Stimulated activated effector memory CD8-positive, alpha-beta T cell treated with anti-CD3 and anti-CD28 coated beads, Interleukin-12 subunit alpha, Interleukin-12 subunit beta, amount 100 ng/mL, for 72 hours (primary cell): ENCODE measurements at regions not wholly inside any gene's neighbourhood (a gene's known extent, or its start where the extent isn't known, plus 50 kb on each side); places are given as distances from the start of the nearest gene placed in this dataset.

Experiments used
- ATAC-seq: fragments of 150-1000 bp; cut with Tn5 transposase; 2 replicates; pipeline ENCODE4 v1.10.0; 2021
- DNase-seq, 2 donors: peaks; one replicate each; pipeline ENCODE4 v3.0.0; 2021 to 2022; ENCODE audit warnings: low spot score in 2 of 2
- H3K27ac Mint-ChIP-seq: one replicate; pipeline ENCODE4 v1.8.0; 2022; ENCODE audit warnings: mild to moderate bottlenecking, mixed read lengths
- H3K36me3 Mint-ChIP-seq: one replicate; pipeline ENCODE4 v1.8.0; 2022; ENCODE audit warnings: mild to moderate bottlenecking, mixed read lengths
- H3K4me1 Mint-ChIP-seq: one replicate; pipeline ENCODE4 v1.8.0; 2022; ENCODE audit warnings: mixed read lengths
- H3K4me3 Mint-ChIP-seq: one replicate; pipeline ENCODE4 v1.8.0; 2022; ENCODE audit warnings: mild to moderate bottlenecking, mixed read lengths
- H3K9me3 Mint-ChIP-seq: one replicate; pipeline ENCODE4 v1.8.0; 2022; ENCODE audit warnings: mixed read lengths

- peak; percentile 21 for ATAC-seq
- H3K9me3 Mint-ChIP-seq, result no peaks in the 10 kb centered on the region
- no peaks in the 10 kb centered on the region for H3K36me3 Mint-ChIP-seq
- no peak for DNase-seq
- H3K4me1 Mint-ChIP-seq, result no peaks in the 10 kb centered on the region
- no peak overlapping the region for H3K27ac Mint-ChIP-seq
- no peak overlapping the region for H3K4me3 Mint-ChIP-seq
Measured at GRCh38 chr11:134008634-134009071, 51.9 kb upstream of the IGSF9B start.

GRCh38 chr11:134013518-134013917 is 55.4 kb upstream of the JAM3 start:
- Mint-ChIP-seq H3K27ac (no peak overlapping the region), H3K4me3 (no peak overlapping the region), H3K36me3 (no peaks in the 10 kb centered on the region), H3K9me3 (no peaks in the 10 kb centered on the region), H3K4me1 (no peaks in the 10 kb centered on the region)
- DNase-seq, result no peak
- ATAC-seq, result no peak

- Mint-ChIP-seq H3K36me3 (no peaks in the 10 kb centered on the region), H3K9me3 (no peaks in the 10 kb centered on the region), H3K4me1 (no peaks in the 10 kb centered on the region), H3K27ac (no peak overlapping the region), H3K4me3 (no peak overlapping the region)
- ATAC-seq (no peak), DNase-seq (no peak)
Measured at GRCh38 chr11:134014511-134014910, 54.4 kb upstream of the JAM3 start.

- Mint-ChIP-seq H3K36me3 (no peaks in the 10 kb centered on the region), H3K4me3 (no peak overlapping the region), H3K27ac (no peak overlapping the region), H3K9me3 (no peaks in the 10 kb centered on the region), H3K4me1 (no peaks in the 10 kb centered on the region)
- ATAC-seq (no peak), DNase-seq (no peak)
Measured at GRCh38 chr11:134015556-134015955, 53.3 kb upstream of the JAM3 start.

GRCh38 chr11:134017511-134018430 is 51.1 kb upstream of the JAM3 start:
- H3K4me1 Mint-ChIP-seq, result no peaks in the 10 kb centered on the region
- H3K9me3 Mint-ChIP-seq, result no peaks in the 10 kb centered on the region
- no peak overlapping the region for H3K27ac Mint-ChIP-seq
- H3K4me3 Mint-ChIP-seq, result no peak overlapping the region
- no peak for DNase-seq
- no peaks in the 10 kb centered on the region for H3K36me3 Mint-ChIP-seq
- ATAC-seq, result no peak
